ENCODE measurements at regions not wholly inside any gene's neighbourhood (a gene's known extent, or its start where the extent isn't known, plus 50 kb on each side); places are given as distances from the start of the nearest gene placed in this dataset.

- TF ChIP-seq, protein P1, sequence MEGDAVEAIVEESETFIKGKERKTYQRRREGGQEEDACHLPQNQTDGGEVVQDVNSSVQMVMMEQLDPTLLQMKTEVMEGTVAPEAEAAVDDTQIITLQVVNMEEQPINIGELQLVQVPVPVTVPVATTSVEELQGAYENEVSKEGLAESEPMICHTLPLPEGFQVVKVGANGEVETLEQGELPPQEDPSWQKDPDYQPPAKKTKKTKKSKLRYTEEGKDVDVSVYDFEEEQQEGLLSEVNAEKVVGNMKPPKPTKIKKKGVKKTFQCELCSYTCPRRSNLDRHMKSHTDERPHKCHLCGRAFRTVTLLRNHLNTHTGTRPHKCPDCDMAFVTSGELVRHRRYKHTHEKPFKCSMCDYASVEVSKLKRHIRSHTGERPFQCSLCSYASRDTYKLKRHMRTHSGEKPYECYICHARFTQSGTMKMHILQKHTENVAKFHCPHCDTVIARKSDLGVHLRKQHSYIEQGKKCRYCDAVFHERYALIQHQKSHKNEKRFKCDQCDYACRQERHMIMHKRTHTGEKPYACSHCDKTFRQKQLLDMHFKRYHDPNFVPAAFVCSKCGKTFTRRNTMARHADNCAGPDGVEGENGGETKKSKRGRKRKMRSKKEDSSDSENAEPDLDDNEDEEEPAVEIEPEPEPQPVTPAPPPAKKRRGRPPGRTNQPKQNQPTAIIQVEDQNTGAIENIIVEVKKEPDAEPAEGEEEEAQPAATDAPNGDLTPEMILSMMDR (IDR thresholded peaks at IDR 0.05; ENCODE audit: poor library complexity, severe bottlenecking): no peak
- TF ChIP-seq RAD21 (conservative IDR thresholded peaks at IDR 0.05): no peak
- no peak for TF ChIP-seq REST (IDR thresholded peaks at IDR 0.05; ENCODE audit: borderline replicate concordance)
- no peak for TF ChIP-seq EZH2 (IDR thresholded peaks at IDR 0.05; ENCODE audit: borderline replicate concordance, insufficient read depth, low read length, poor library complexity, severe bottlenecking)
- TF ChIP-seq POLR2AphosphoS5 (IDR thresholded peaks at IDR 0.05): no peak
These were observed 281.7 kb downstream of the EFHB start for GRCh38 chr3:19652336-19652735.
